LNCaP clone FGC (cell line): ENCODE measurements at regions not wholly inside any gene's neighbourhood (a gene's known extent, or its start where the extent isn't known, plus 50 kb on each side); places are given as distances from the start of the nearest gene placed in this dataset.
"Not testable (repeated sequence)": the region's sequence is repeated elsewhere in the genome, so short reads cannot be mapped to it uniquely, and the experiment has no call there.

Source experiments
- DNase-seq: peaks from one replicate; pipeline ENCODE4 v3.0.0-alpha.2; 2011; ENCODE audit warnings: low read depth
- H3K4me3 ChIP-seq: 2 replicates; pipeline ENCODE4 v1.5.1; 2011; ENCODE audit warnings: mild to moderate bottlenecking, low read depth, low read length, control low read depth
- CTCF ChIP-seq: IDR thresholded peaks from 2 replicates; pipeline ENCODE4 v1.5.1; 2012; ENCODE audit warnings: mild to moderate bottlenecking; ENCODE audit not compliant: control insufficient read depth, insufficient read depth; ENCODE audit errors: extremely low read depth

GRCh38 chr5:38615042-38615441 is 58.6 kb upstream of the LIFR start:
- DNase-seq, result no peak
- H3K4me3 ChIP-seq, result no peak overlapping the region
- no peak for TF ChIP-seq CTCF

GRCh38 chr5:38615981-38616451 is 59.6 kb upstream of the LIFR start:
- no peak for DNase-seq
- no peak overlapping the region for H3K4me3 ChIP-seq
- no peak for TF ChIP-seq CTCF

GRCh38 chr5:38618154-38618553 is 61.7 kb upstream of the LIFR start:
- no peak for TF ChIP-seq CTCF
- DNase-seq, result no peak
- no peak overlapping the region for H3K4me3 ChIP-seq

- no peak for DNase-seq
- TF ChIP-seq CTCF, result no peak
Measured at GRCh38 chr5:38621331-38621730, 64.9 kb upstream of the LIFR start.

GRCh38 chr5:38621840-38622437 is 65.5 kb upstream of the LIFR start:
- no peak for TF ChIP-seq CTCF
- H3K4me3 ChIP-seq, result no peak overlapping the region

More at GRCh38 chr5:38621331-38621730, 64.9 kb upstream of the LIFR start:
- no peak overlapping the region for H3K4me3 ChIP-seq

GRCh38 chr5:38622723-38623129 is 66.3 kb upstream of the LIFR start:
- H3K4me3 ChIP-seq, result no peak overlapping the region
- DNase-seq, result no peak
- no peak for TF ChIP-seq CTCF

More at GRCh38 chr5:38621840-38622437, 65.5 kb upstream of the LIFR start:
- DNase-seq, result no peak

GRCh38 chr5:38624541-38624940 is 68.1 kb upstream of the LIFR start:
- not testable (repeated sequence) for H3K4me3 ChIP-seq, DNase-seq

GRCh38 chr5:38631376-38631775 is 74.9 kb upstream of the LIFR start:
- not testable (repeated sequence) for H3K4me3 ChIP-seq, DNase-seq
